Inflammatory macrophage treated with lipopolysaccharide for 1 hour (primary cell): ENCODE measurements at regions not wholly inside any gene's neighbourhood (a gene's known extent, or its start where the extent isn't known, plus 50 kb on each side); places are given as distances from the start of the nearest gene placed in this dataset.

ENCODE experiments used
- DNase-seq, 2 donors: peaks; one replicate each; pipeline ENCODE4 v3.0.0-alpha.2; 2020 to 2022

- DNase-seq, result no peak
Observed at GRCh38 chr2:240362826-240363745, 72.4 kb upstream of the GPC1 start.

DNA sequence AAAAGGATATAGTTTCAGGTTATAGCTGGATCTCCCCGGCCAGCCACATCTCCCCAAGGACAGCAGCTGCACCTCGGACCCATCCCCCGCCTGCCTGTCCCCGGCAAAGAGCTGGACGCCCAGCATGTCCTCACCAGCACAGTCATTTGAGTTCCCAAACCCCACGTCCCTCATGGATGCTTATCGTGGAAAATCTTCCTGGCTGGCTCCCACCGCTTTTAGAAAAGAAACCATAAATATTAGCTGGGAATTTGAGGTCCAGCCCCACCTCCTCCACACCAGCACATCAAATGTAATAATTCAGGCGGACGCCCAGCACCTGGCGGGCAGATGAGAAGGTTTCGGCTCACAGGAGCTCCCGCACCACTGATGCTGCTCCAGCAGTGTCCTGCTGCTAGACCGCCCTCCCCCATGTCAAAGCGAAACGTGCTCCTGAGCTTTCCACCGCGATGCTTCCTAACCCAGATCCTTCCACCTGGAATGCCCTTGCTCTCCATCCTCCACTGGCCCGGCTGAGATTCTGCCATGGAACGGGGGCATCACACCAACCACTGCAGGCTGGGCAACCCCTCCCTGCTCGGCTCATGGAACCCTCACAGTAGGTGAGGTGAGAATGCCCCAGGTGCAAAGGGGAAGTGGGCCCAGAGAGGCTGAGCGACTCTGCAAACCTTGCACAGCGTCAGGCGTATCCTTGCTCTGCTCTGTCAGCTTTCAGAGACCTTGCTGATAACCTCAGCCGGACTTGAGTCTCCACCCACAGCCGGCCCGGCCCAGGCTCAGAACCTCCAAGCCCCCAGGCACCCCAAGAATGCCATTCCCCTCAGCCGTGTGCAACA, 71.5 kb upstream of the GPC1 start:
- no peak for DNase-seq

DNA sequence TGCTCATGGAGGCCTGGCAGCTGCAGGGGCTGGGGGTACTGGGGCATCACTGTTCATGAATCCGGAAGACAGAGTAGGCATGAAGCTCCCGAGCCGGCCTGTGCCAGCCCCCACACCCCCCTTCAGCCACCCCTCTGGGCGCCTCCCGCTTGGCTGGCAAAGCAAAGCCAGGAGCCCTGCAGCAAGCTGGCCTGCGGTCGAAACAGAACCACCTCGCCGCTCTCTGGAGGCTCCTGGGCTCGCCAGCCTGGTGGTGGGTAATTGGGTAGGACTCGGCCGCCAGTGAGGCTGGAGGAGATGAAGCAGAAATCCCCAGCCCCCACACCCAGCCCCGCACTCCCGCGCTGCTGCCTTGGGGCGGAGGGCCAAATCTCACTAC, 70.9 kb upstream of the GPC1 start:
- no peak for DNase-seq

- no peak for DNase-seq
Observed at GRCh38 chr2:240364961-240365775, 70.3 kb upstream of the GPC1 start.

- DNase-seq, result no peak
Observed at GRCh38 chr2:240365971-240366471, 69.4 kb upstream of the GPC1 start.

DNA sequence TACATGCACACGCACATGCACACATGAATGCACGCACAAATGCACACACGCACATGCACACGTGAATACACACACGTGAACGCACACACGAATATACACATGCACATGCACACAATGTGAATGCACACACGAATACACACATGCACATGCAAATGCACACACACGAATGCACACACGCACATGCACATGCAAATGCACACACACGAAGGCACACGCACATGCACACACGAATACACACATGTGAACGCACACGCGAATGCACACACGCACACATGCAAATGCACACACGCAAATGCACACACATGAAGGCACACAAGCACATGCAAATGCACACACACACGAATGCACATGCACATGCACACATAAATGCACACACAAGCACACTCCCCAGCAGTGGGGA, 68.6 kb upstream of the GPC1 start:
- DNase-seq, result no peak

DNA sequence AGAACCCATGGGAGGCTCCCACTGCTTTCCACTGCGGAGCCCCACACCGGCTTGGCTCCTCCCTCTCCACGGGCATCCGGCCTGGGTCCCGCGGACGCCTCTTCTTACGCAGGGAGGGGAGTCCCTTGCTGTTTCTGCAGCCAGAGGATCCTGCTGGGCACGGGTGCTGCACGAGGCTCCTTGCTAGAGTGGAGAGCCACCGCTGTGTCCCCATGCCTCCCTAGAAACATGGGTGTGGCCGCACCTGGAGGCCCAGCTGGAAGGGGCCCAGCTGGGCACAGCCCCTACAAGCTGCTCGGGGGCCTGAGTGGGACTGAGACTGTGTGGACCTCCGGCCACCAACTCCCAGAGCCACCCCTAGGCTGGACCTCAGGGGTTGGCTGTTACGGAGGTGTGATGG, 67.7 kb upstream of the GPC1 start:
- no peak for DNase-seq

DNA sequence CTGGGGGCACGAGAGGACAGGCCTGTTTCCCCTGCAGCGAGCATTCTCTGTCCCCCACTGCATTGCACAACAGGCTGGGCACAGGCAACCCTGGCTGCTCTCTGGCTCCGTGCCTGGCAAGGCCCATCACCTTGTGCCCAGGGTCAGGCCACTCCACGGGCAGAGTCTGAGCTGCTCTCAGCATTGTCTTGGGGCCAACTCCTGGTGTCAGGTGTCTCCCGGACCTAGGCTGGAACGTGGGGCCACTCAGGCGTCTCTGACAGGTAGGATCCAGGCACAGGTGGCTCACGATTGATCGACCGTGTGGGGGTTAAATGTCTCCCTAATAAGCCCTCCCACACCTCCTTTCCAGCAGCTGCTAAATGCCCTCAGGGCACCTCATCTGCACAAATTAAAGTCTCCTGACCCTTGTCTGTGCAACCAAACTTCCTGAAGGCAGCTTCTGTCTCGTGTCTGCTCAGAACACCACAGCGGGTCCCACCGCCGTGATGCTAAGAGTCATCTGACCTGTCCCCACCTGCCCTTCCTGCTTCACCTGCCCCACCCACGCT, 66.6 kb upstream of the GPC1 start:
- no peak for DNase-seq

DNA sequence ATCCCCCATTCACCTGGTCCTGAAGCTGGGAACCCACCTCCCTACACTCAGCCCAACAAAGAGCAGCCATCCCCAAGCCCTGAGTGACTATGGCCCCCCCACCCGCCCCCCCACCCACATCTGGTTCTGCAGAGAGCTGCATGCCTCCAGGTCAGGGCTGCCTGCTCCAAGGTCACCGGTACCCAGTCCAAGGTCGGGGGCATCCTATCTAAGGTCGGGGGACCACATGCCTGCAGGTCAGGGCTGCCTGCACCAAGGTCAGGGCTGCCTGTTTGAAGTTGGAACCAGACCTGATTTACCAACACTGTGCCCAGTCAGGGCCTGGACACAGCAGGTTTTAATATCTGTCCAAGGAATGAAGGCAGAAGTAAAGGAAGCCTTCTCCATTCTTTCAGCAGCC, 66.1 kb upstream of the GPC1 start:
- no peak for DNase-seq

GRCh38 chr2:240369801-240370585, 65.5 kb upstream of the GPC1 start:
- DNase-seq, result no peak

- no peak for DNase-seq
Observed at GRCh38 chr2:240371129-240372000, 64.1 kb upstream of the GPC1 start.

- DNase-seq, result no peak
Observed at GRCh38 chr2:240372101-240372500, 63.4 kb upstream of the GPC1 start.

DNA sequence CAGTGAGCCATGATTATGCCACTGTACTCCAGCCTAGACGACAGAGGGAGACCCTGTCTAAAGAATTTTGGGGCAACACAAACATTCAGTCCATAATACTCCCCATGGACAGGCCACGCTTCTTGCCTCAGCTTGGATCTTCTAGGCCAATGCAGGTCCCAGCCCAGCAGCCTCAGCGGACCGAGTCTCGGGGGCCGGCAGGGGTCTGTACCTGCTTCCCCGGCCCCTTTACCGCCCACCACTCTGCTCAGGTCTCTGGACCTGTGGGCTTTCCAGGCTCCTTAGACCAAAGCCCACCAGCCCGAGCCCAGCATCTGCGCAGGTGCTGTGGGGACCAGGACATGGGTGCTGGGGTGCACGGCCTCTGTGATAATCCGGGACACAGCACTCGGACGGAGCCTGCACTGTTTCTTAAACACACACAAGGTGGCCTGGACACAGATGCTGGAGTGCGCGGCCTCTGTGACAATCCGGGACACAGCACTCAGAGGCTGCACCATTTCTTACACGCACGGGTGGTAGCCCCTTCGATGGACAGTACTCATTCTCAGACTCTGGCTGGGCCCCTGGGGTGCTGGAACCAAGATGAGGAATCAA, 62.1 kb upstream of the GPC1 start:
- DNase-seq, result no peak

- no peak for DNase-seq
Observed at GRCh38 chr2:240374085-240374907, 61.2 kb upstream of the GPC1 start.

DNA sequence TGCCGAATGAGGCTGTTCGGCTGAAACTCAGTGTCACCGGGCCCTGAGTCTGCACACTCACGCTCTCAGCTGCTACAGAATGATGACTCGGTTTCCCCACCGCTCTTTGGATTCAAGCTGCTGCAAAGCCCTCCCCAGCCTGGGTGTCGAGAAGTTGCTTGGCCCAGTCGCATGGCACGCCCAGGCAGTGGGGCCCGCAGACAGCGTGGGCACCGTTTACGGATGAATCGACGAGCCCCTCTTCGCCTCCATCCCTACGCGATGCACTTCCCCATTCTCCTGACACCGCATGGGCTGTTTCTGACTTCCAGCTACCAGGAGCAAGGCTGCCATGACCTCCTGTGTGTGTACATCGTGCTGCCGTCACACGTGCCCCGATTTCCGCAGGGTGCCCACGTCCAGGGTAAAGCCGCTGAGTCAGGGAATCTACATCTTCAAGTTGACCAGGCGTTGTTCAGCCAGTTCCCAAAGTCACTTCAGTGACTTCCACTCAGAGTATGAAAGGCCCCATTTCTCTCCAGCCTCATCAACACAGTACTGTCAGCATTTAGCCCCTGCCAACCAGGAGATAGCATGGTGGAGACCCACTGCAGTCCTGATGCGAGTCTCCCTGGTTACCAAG, 60.3 kb upstream of the GPC1 start:
- DNase-seq, result no peak

- DNase-seq, result no peak
Observed at GRCh38 chr2:240376739-240377138, 58.7 kb upstream of the GPC1 start.

- DNase-seq, result no peak
Observed at GRCh38 chr2:240377366-240377765, 58.1 kb upstream of the GPC1 start.

DNA sequence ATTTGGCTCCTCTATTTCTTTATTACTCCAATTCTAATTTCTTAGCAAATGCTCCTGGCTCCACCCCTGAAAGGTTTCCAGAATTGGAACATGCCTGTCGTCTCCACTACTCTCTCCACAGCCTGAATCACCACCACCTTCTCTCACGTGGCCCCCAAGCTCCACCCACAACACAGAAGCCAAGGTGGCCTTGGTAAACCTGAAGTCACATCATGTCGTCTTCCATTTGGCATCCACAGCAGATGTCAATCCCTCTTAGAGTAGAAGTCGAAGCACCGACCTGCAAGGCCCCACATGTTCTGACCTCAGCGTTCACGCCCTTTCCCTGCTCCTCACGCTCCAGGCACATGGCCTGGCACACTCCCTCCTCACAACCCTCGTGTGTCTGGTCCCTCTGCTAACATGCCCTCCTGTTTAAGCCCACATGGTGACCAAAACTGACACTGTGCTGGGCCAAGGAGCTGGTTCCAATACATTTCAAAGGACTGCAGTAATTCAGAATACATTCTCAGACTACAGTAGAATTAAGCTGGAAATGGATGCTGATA, 56.3 kb upstream of the GPC1 start:
- no peak for DNase-seq
